ENCODE measurements at regions not wholly inside any gene's neighbourhood (a gene's known extent, or its start where the extent isn't known, plus 50 kb on each side); places are given as distances from the start of the nearest gene placed in this dataset.
"Not testable (repeated sequence)": the region's sequence is repeated elsewhere in the genome, so short reads cannot be mapped to it uniquely, and the experiment has no call there.

DNA sequence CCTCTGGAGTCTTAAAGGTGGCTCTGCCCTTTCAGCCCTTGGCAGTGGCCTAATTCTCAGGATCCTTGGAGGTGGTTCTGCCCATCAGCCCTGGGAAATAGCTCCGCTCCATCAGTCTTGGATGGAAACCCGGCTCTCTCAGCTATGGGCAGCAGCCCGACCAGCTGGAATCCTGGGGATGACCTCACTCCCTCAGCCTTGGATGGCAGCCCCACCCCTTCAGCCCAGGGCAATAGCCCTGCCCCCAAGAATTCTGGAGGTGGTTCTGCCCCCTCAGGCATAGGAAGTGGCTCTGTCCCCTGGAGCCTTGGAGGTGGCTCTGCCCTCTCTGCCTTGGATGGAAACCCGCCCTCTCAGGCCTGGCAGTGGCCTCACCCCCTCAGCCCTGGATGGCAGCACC is 127.7 kb downstream of the RBMX2 start:
- no peak for DNase-seq (ENCODE audit: low read depth)
- no peak for TF ChIP-seq CTCF (IDR thresholded peaks at IDR 0.05; ENCODE audit: insufficient read depth, low read depth, low read length)
- H3K4me3 ChIP-seq (ENCODE audit: low read depth, low read length), result no peak overlapping the region

- no peak for TF ChIP-seq CTCF (IDR thresholded peaks at IDR 0.05; ENCODE audit: insufficient read depth, low read depth, low read length)
- no peak for DNase-seq (ENCODE audit: low read depth)
- H3K4me3 ChIP-seq (ENCODE audit: low read depth, low read length), result no peak overlapping the region
Observed at GRCh38 chrX:130531066-130531465, 129.3 kb downstream of the RBMX2 start.

GRCh38 chrX:130539721-130540321 is 138.0 kb downstream of the RBMX2 start:
- TF ChIP-seq CTCF (IDR thresholded peaks at IDR 0.05; ENCODE audit: insufficient read depth, low read depth, low read length), result peak; percentile 67
- peak; percentile 55 for DNase-seq (ENCODE audit: low read depth)
- H3K4me3 ChIP-seq (ENCODE audit: low read depth, low read length), result no peak overlapping the region

DNA sequence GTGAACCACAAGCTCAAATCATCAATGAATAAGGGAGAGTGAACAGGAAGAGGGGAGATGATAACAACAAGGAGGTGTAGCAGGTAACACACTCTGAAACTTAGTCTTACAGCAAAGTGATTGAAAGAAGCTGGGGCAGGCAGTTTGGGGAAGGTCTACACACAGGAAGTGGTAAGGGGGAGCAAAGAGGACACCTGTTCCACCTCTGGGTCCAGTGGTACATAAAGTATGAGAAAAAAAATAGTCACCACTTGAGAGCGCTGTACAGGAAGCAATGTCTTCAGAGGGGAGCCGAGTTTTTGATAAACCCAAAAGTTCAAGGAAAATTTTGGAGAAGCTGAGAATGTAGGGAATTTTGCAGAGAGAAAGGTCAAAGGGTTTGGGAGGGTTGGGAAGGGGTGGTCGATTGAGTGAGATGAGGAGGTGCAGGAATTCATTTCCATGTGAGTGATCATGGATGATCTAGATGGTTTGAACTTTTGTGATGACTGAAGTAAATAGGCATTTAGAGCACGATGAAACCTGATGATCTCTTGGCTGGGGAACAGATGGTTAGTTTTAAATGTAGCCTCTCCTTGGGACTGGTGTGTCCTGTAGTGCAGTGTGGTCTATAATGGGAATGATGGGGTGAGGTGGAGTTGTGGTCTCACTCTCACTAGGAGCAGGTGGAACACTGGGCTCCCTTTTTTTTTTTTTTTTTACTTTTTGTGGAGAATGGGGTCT is 142.0 kb downstream of the RBMX2 start:
- DNase-seq (ENCODE audit: low read depth), result no peak
- no peak overlapping the region for H3K4me3 ChIP-seq (ENCODE audit: low read depth, low read length)
- no peak for TF ChIP-seq CTCF (IDR thresholded peaks at IDR 0.05; ENCODE audit: insufficient read depth, low read depth, low read length)

- TF ChIP-seq CTCF (IDR thresholded peaks at IDR 0.05; ENCODE audit: insufficient read depth, low read depth, low read length), result no peak
- H3K4me3 ChIP-seq (ENCODE audit: low read depth, low read length), result no peak overlapping the region
- no peak for DNase-seq (ENCODE audit: low read depth)
Observed at GRCh38 chrX:130545796-130546195, 144.0 kb downstream of the RBMX2 start.

GRCh38 chrX:130549382-130549781 is 147.6 kb downstream of the RBMX2 start:
- not testable (repeated sequence) for H3K4me3 ChIP-seq (ENCODE audit: low read depth, low read length)
- DNase-seq (ENCODE audit: low read depth), result peak; percentile 16

GRCh38 chrX:130550351-130550750 is 148.6 kb downstream of the RBMX2 start:
- H3K4me3 ChIP-seq (ENCODE audit: low read depth, low read length), result no peak overlapping the region
- no peak for TF ChIP-seq CTCF (IDR thresholded peaks at IDR 0.05; ENCODE audit: insufficient read depth, low read depth, low read length)
- DNase-seq (ENCODE audit: low read depth), result no peak
